Kidney epithelial cell (primary cell): ENCODE measurements at regions not wholly inside any gene's neighbourhood (a gene's known extent, or its start where the extent isn't known, plus 50 kb on each side); places are given as distances from the start of the nearest gene placed in this dataset.
"Not testable (repeated sequence)": the region's sequence is repeated elsewhere in the genome, so short reads cannot be mapped to it uniquely, and the experiment has no call there.

ENCODE experiments used
- DNase-seq: peaks from one replicate; pipeline ENCODE4 v3.0.0-alpha.2; 2010; ENCODE audit warnings: low read depth
- H3K27me3 ChIP-seq: 2 replicates; pipeline ENCODE4 v1.6.0; 2011; ENCODE audit warnings: low read length; ENCODE audit not compliant: control insufficient read depth, insufficient read depth
- H3K36me3 ChIP-seq: 2 replicates; pipeline ENCODE4 v1.5.1; 2011; ENCODE audit warnings: low read length; ENCODE audit not compliant: control insufficient read depth, insufficient read depth
- H3K4me3 ChIP-seq: 2 replicates; pipeline ENCODE4 v1.5.1; 2011; ENCODE audit warnings: low read depth, mild to moderate bottlenecking, control low read depth, low read length
- TF ChIP-seq, protein P1 (sequence below): IDR thresholded peaks from 2 replicates; pipeline ENCODE4 v1.5.1; 2011; ENCODE audit warnings: mild to moderate bottlenecking, moderate library complexity, low read length, control low read depth, inconsistent platforms; ENCODE audit not compliant: insufficient read depth, poor library complexity, severe bottlenecking

DNA sequence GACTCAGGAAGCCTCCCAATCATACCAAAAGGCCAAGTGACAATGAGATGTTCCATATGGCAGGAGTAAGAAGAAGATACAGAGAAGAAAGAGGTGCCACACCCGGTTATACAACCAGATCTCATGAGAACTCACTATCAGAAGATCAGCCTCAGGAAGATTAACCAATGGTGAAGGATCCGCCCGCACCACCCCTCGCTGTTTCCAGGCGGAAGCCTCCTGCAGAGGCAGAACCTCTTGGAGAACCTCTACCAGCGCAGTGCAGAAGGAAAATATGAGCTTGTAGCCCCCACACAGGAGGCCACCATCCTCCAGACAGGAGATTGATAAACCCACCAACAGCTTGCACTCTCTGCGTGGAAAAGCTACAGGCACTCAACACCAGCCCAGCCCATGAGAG, 245.1 kb downstream of the POTED start:
- no peak for DNase-seq
- Histone ChIP-seq H3K36me3 (no peaks in the 10 kb centered on the region), H3K27me3 (no peaks in the 10 kb centered on the region), H3K4me3 (no peak overlapping the region)
- TF ChIP-seq, protein P1, sequence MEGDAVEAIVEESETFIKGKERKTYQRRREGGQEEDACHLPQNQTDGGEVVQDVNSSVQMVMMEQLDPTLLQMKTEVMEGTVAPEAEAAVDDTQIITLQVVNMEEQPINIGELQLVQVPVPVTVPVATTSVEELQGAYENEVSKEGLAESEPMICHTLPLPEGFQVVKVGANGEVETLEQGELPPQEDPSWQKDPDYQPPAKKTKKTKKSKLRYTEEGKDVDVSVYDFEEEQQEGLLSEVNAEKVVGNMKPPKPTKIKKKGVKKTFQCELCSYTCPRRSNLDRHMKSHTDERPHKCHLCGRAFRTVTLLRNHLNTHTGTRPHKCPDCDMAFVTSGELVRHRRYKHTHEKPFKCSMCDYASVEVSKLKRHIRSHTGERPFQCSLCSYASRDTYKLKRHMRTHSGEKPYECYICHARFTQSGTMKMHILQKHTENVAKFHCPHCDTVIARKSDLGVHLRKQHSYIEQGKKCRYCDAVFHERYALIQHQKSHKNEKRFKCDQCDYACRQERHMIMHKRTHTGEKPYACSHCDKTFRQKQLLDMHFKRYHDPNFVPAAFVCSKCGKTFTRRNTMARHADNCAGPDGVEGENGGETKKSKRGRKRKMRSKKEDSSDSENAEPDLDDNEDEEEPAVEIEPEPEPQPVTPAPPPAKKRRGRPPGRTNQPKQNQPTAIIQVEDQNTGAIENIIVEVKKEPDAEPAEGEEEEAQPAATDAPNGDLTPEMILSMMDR: no peak

DNA sequence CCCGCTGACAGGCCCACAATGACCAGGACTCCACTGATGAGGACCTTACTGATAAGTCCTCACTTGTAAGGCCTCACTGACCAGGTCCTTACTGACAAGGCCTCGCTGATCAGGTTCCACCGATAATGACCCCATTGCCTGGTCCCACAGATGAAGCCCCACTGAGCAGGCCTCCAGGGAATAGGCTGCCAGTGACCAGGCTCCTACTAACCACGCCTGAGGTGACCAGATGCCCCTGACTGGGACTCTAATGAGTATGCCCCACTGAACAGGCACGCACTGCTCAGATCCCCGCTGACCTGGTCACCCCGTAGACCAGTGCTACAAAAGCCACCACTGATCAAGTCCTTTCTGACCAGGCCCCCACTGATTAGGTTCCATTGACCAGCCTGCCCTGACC, 241.2 kb downstream of the POTED start:
- H3K36me3 ChIP-seq, DNase-seq, H3K4me3 ChIP-seq, H3K27me3 ChIP-seq: not testable (repeated sequence)

DNA sequence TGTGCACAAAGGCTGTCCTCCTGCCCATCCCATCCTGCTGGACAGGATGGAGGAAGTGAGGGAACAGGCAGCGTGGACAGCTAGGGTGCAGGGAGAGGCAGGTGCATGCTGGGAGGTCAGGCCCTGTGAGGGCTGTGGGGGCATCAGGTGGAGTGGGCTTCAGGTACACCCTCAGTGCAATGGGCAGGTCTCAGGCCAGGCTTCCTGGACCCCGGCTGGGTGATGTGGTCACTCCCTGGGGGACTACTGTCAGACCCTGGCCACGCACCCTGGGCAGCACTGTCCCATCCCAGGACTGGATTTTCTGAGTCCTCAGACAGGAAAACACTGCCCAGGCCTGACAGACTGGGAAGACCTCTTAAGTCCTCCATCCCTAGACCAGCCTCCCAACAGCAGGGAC, 239.9 kb downstream of the POTED start:
- H3K36me3 ChIP-seq, H3K27me3 ChIP-seq, DNase-seq, H3K4me3 ChIP-seq: not testable (repeated sequence)

DNA sequence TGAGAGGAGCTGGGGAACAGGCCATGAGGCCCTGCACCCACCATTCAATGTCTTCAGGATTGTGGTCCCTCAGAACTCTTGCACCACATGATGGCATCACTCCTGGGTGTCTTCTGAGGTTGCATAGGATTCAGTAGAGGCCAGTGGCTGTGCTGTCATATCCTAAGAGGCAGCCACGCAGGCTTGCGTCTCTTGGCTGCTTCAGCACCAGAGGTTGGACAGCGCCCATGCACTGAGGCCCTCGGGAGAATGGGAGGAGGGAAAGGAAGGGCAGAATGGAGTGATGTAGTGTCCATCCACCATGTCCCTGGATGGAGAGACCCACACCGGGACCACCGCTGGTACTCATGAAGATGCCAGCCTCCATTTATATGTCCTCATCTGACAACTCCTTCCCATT, 237.1 kb downstream of the POTED start:
- not testable (repeated sequence) for H3K27me3 ChIP-seq, H3K4me3 ChIP-seq, H3K36me3 ChIP-seq, DNase-seq

DNA sequence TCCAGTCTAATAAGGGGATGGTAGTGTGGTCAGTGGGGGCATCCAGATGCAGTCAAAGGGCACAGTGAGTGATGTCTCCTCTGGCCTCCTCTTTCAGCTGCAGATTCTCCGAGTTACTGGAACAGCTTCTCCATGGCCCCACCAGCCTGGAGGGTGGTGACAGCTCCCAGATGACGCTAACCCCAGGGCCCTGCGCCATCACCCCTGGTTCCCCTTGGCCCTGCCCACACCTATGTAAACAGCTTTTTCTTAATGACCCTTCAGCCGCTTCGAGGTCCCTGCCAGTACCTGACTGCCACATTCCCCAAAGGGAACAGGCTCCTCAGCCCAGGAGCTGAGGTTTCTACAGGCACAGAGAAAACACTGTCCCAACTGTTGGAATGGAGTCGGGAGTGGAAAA, 235.0 kb downstream of the POTED start:
- not testable (repeated sequence) for DNase-seq, H3K27me3 ChIP-seq, H3K36me3 ChIP-seq, H3K4me3 ChIP-seq

DNA sequence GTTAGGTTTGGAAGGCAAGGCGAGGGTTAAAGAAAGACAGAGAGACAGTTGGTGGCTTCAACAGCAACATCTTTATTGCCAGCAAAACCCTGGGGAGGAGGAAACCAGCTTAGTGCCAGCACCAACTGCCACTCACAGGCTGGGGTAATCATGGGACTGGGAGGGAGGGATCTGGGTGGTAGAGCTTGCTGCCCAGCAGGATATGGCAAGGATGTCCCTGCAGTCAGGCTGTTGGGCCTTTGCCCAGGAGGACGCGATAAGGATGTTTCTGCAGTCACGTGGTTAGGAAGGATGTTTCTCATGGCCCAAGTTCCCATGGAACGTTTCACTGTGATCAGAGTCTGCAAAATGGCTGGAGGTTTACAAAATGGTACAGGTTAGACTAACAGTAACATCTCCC, 233.5 kb downstream of the POTED start:
- not testable (repeated sequence) for DNase-seq, H3K4me3 ChIP-seq, H3K36me3 ChIP-seq, H3K27me3 ChIP-seq

DNA sequence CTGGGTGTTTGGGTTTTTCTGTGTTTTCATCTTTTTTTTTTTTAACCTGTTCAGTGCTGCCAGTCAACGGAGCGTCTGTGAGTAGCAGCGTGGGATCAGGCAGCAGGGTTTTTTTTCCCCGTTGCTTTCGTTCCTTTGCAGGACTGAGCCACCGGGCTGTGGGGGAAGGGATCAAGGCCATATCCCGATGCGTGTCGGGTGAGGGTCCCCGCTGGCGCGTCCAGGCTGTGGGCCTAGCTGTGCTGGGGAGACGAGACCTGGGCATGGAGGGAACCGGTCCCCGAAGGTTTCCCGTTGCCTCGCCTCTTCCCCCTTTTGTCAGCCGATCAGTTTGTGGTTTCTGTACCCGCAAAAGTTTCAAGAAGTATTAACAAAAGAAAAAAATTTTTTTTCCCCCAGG, 218.1 kb downstream of the POTED start:
- H3K4me3 ChIP-seq, DNase-seq, H3K27me3 ChIP-seq, H3K36me3 ChIP-seq: not testable (repeated sequence)

DNA sequence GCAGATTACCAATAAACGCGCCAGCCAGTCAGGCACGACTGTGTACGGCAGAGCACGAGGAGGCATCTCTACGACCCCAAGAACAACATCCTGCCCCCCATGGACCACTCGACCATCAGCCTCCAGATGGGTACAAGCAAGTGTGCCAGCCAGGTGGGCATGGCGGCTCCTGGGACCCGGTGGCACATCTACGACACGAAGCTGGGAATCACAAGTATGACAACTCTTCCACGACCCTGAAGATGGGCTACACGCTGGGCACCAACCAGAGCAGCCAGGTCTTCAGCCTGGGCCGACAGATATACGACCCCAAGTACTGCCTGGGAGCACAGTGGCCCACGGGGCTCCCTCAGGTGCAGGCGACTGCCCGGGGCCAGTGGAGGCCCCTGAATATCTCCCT, 217.6 kb downstream of the POTED start:
- TF ChIP-seq, protein P1: no peak
- Histone ChIP-seq H3K27me3 (no peaks in the 10 kb centered on the region), H3K4me3 (no peak overlapping the region), H3K36me3 (no peaks in the 10 kb centered on the region)
- no peak for DNase-seq

DNA sequence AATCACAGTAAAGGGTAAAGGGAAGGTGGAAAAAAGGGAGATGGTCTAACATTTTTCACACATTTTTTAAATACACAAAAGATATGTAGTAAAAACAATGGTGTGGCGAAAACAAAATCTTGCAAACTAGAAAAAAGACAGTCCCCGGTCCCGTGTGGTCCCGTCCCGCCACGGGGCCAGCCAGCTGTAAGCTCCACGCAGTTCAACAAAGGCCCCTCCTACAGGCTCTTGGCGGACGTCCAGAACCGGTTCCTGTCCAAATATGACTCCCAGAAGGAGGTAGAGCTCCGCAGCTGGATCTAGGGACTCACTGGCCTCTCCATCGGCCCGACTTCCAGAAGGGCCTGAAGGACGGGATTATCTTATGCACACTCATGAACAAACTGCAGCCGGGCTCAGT, 216.9 kb downstream of the POTED start:
- DNase-seq, H3K27me3 ChIP-seq, H3K4me3 ChIP-seq, H3K36me3 ChIP-seq: not testable (repeated sequence)

DNA sequence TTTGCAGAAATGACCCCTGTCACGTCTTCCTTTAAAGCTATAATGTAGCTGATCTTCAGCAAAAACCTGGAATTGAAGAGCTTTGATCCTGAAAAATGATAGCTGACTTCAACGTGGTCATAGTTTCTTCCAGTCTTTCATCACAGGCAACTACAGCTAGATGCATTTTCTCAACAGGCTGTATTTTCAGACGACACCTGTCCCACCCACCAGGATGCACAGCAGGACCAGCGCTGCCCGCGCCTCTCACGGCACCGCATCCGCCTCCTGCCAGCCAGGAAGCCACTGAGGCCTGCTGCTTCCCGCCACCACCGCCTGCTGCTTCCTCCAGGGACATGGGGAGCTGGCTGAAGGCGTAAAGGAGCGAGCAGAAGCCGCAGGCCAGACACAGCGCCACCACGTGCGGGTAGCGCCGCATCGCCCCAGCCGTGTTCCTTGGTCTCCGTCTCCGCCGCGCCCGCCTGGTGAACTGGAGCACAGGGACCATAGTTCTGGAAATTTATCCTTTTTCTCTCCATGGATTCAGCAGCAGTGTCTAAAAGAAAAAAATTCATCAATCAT, 215.7 kb downstream of the POTED start:
- not testable (repeated sequence) for DNase-seq, H3K4me3 ChIP-seq, H3K27me3 ChIP-seq, H3K36me3 ChIP-seq

DNA sequence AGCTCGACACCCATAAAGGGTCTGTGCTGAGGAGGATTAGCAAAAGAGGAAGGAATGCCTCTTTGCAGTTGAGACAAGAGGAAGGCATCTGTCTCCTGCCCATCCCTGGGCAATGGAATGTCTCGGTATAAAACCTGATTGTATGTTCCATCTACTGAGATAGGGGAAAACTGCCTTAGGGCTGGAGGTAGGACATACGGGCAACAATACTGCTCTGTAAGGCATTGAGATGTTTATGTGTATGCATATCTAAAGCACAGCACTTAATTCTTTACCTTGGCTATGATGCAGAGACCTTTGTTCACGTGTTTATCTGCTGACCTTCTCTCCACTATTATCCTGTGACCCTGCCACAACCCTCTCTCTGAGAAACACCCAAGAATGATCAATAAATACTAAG, 210.7 kb downstream of the POTED start:
- H3K36me3 ChIP-seq, DNase-seq, H3K4me3 ChIP-seq, H3K27me3 ChIP-seq: not testable (repeated sequence)

DNA sequence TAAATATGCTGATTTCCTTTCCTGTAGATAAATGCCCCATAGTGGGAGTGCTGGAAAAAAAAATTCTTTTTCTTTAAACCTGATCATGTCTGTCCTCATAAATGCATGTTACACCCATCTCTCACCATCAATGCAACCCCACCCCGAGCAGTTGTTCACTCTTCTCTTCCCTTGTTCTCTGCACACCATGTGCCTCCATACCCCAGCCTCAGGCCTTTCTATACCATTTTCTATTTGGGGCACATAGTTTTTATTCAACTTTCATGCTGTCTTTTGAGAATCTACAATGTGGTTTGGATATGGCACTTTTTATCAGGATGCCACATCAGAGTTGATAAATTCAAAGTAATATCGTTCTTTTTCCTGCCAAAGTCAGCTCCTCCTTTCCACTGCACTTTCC, 202.6 kb downstream of the POTED start:
- H3K4me3 ChIP-seq, DNase-seq, H3K36me3 ChIP-seq, H3K27me3 ChIP-seq: not testable (repeated sequence)

DNA sequence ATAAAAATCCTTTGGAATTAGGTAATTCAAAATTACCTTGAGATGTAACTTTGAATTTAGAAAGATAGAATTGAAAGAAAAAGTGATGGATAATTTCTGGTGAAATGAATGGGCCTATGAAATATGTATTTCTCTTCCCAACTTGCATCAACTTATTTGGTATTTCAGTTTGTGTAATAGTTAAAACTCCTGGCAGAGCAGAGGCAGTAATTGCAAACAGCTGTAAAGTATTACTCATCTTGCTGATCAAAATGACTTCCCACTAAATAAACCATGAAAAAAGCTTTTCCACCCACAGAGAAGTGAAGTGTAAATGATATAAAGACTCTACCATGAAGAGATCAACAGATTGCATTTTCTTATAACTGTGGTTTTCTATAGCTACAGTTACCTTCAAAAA, 201.0 kb downstream of the POTED start:
- H3K36me3 ChIP-seq, H3K27me3 ChIP-seq, H3K4me3 ChIP-seq, DNase-seq: not testable (repeated sequence)

DNA sequence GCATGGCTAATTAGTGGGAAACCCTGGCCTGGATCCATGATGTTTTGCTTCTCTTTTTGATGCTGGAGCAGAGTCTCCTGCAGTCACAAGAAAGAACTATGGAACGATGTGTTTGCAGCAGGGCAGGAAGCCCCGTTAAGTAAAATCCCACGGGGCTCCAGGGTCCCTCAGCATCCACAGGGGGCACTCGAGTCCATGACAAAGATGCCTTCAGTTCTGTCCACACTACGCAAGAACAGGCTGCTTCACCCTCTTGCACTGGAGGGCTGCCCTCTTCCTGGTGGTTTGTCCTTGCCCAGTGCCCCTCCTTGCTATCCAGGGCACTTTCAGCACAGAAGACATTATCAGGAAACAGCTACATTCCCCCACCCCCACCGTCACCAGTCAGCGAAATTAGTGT, 196.9 kb downstream of the POTED start:
- H3K27me3 ChIP-seq, H3K36me3 ChIP-seq, DNase-seq, H3K4me3 ChIP-seq: not testable (repeated sequence)
